H1 (cell line): ENCODE measurements at regions not wholly inside any gene's neighbourhood (a gene's known extent, or its start where the extent isn't known, plus 50 kb on each side); places are given as distances from the start of the nearest gene placed in this dataset.

Experiments
- CTCF ChIA-PET: fragments of 300-600 bp; sonication (Branson Sonifier 250); formaldehyde crosslinking; loops from one replicate; lab custom pipeline; 2021; ENCODE audit not compliant: partially characterized antibody; lab: Charles Lee
- POLR2A ChIA-PET: fragments of 300-600 bp; sonication (Branson Sonifier 250); formaldehyde crosslinking; loops from one replicate; lab custom pipeline; 2021; ENCODE audit warnings: inconsistent platforms; ENCODE audit not compliant: partially characterized antibody; lab: Charles Lee
- DNase-seq, 2 experiments: peaks; one replicate each; pipeline versions ENCODE4 v3.0.0 to v3.0.0-alpha.2; 2010 to 2022; ENCODE audit warnings: low spot score in 2 of 2, low read depth in 1 of 2, mixed read lengths in 1 of 2
- FAIRE-seq: peaks from 2 replicates; lab custom pipeline; 2011; peaks lifted over from hg19 to GRCh38; lab: Jason Lieb, UNC
- H2AFZ ChIP-seq: 2 replicates; pipeline ENCODE4 v1.8.1; 2012; ENCODE audit warnings: low read length, inconsistent platforms
- H2AK5ac ChIP-seq: 2 replicates; pipeline ENCODE4 v1.6.1; 2013; ENCODE audit warnings: low read depth, low read length
- H2BK120ac ChIP-seq: replicated peaks from 2 replicates; pipeline ENCODE3; 2013; ENCODE audit warnings: low read depth, low read length, inconsistent platforms
- H2BK12ac ChIP-seq: 2 replicates; pipeline ENCODE4 v1.6.1; 2013; ENCODE audit warnings: low read depth, low read length
- H2BK15ac ChIP-seq: 2 replicates; pipeline ENCODE4 v1.6.1; 2013; ENCODE audit warnings: low read length
- H2BK20ac ChIP-seq: 2 replicates; pipeline ENCODE4 v1.6.1; 2013; ENCODE audit warnings: low read length
- H2BK5ac ChIP-seq: 2 replicates; pipeline ENCODE4 v1.6.1; 2013; ENCODE audit warnings: low read depth, low read length
- H3K14ac ChIP-seq: 2 replicates; pipeline ENCODE4 v1.6.1; 2013; ENCODE audit warnings: inconsistent platforms; ENCODE audit not compliant: insufficient read length
- H3K18ac ChIP-seq: 2 replicates; pipeline ENCODE4 v1.6.1; 2013; ENCODE audit warnings: low read length; ENCODE audit errors: extremely low read depth
- H3K23ac ChIP-seq: 2 replicates; pipeline ENCODE4 v1.6.1; 2013; ENCODE audit warnings: inconsistent platforms; ENCODE audit not compliant: insufficient read length
- H3K23me2 ChIP-seq: 2 replicates; pipeline ENCODE4 v1.6.1; 2013; ENCODE audit warnings: low read depth, low read length
- H3K27ac ChIP-seq: 2 replicates; pipeline ENCODE4 v1.6.1; 2011; ENCODE audit warnings: low read depth, low read length, inconsistent platforms
- H3K27me3 ChIP-seq, 4 experiments: replicated peaks in 1 of 4; 1 replicate in 1 of 4; 2 replicates in 3 of 4; pipeline versions ENCODE4 v1.6.1 to v1.8.1; 2011 to 2013; ENCODE audit warnings: low read length in 3 of 4, mild to moderate bottlenecking in 3 of 4, inconsistent platforms in 2 of 4, mixed read lengths in 2 of 4, moderate library complexity in 1 of 4; ENCODE audit not compliant: control insufficient read depth in 3 of 4, insufficient read depth in 3 of 4; ENCODE audit errors: extremely low read depth in 1 of 4
- H3K36me3 ChIP-seq, 4 experiments: 2 replicates each; pipeline versions ENCODE4 v1.6.1 to v1.8.1; 2011 to 2013; ENCODE audit warnings: mild to moderate bottlenecking in 4 of 4, low read length in 3 of 4, moderate library complexity in 2 of 4, control low read depth in 1 of 4, inconsistent platforms in 1 of 4; ENCODE audit not compliant: insufficient read depth in 4 of 4, control insufficient read depth in 2 of 4
- H3K4ac ChIP-seq: replicated peaks from 2 replicates; pipeline ENCODE3; 2013; ENCODE audit warnings: low read length, low read depth, mixed read lengths, inconsistent platforms; ENCODE audit not compliant: insufficient read length
- H3K4me1 ChIP-seq, 4 experiments: replicated peaks in 1 of 4; 1 replicate in 1 of 4; 2 replicates in 3 of 4; pipeline versions ENCODE4 v1.6.1 to v1.8.1; 2011 to 2013; ENCODE audit warnings: low read length in 3 of 4, inconsistent platforms in 2 of 4, mixed read lengths in 1 of 4; ENCODE audit not compliant: insufficient read depth in 4 of 4, control insufficient read depth in 3 of 4
- H3K4me2 ChIP-seq, 2 experiments: 2 replicates each; pipeline versions ENCODE4 v1.6.1 to v1.8.1; 2011 to 2013; ENCODE audit warnings: low read depth in 2 of 2, low read length in 2 of 2, control low read depth in 1 of 2, inconsistent platforms in 1 of 2, mild to moderate bottlenecking in 1 of 2; ENCODE audit not compliant: insufficient read depth in 1 of 2
- H3K4me3 ChIP-seq, 4 experiments: fragments of 200-600, 300-600 bp in 1 of 4; sonication (generic), shearing (Covaris generic), sonication (Bioruptor Twin) in 1 of 4; 2 replicates each; pipeline versions ENCODE4 v1.5.1 to v1.8.1; 2011 to 2016; ENCODE audit warnings: low read length in 4 of 4, low read depth in 3 of 4, control low read depth in 2 of 4, inconsistent platforms in 2 of 4, mild to moderate bottlenecking in 2 of 4, mixed read lengths in 1 of 4, moderate library complexity in 1 of 4; ENCODE audit not compliant: insufficient read depth in 2 of 4; ENCODE audit errors: extremely low read depth in 1 of 4
- H3K56ac ChIP-seq: replicated peaks from 2 replicates; pipeline ENCODE3; 2013; ENCODE audit warnings: low read depth, mild to moderate bottlenecking, mixed read lengths, low read length, inconsistent platforms; ENCODE audit not compliant: insufficient read length
- H3K79me1 ChIP-seq: 2 replicates; pipeline ENCODE4 v1.6.1; 2013; ENCODE audit warnings: low read depth, low read length, control low read depth
- H3K79me2 ChIP-seq, 2 experiments: 2 replicates each; pipeline versions ENCODE4 v1.6.1 to v1.8.1; 2012 to 2013; ENCODE audit warnings: low read length in 2 of 2, mild to moderate bottlenecking in 2 of 2, inconsistent platforms in 1 of 2; ENCODE audit not compliant: insufficient read depth in 2 of 2, control insufficient read depth in 1 of 2
- H3K9ac ChIP-seq, 4 experiments: replicated peaks in 1 of 4; 1 replicate in 1 of 4; 2 replicates in 3 of 4; pipeline versions ENCODE4 v1.6.1 to v1.8.1; 2011 to 2013; ENCODE audit warnings: low read depth in 3 of 4, low read length in 3 of 4, control low read depth in 2 of 4, mild to moderate bottlenecking in 2 of 4, moderate library complexity in 2 of 4, inconsistent platforms in 1 of 4; ENCODE audit errors: extremely low read depth in 1 of 4
- H3K9me3 ChIP-seq, 2 experiments: 2 replicates each; pipeline versions ENCODE4 v1.6.1 to v1.8.1; 2012 to 2013; ENCODE audit warnings: mild to moderate bottlenecking in 2 of 2, moderate library complexity in 2 of 2, control low read depth in 1 of 2, inconsistent platforms in 1 of 2, low read depth in 1 of 2, low read length in 1 of 2, mixed read lengths in 1 of 2; ENCODE audit not compliant: insufficient read depth in 2 of 2
- H4K20me1 ChIP-seq, 2 experiments: replicated peaks in 1 of 2; 2 replicates each; pipeline versions ENCODE3 to v1.8.1; 2011 to 2013; ENCODE audit warnings: inconsistent platforms in 2 of 2, low read length in 2 of 2, mild to moderate bottlenecking in 1 of 2; ENCODE audit not compliant: insufficient read depth in 2 of 2, control insufficient read depth in 1 of 2
- H4K5ac ChIP-seq: 2 replicates; pipeline ENCODE4 v1.6.1; 2013; ENCODE audit warnings: low read length, low read depth, mixed read lengths, inconsistent platforms; ENCODE audit not compliant: insufficient read length
- H4K8ac ChIP-seq: 2 replicates; pipeline ENCODE4 v1.8.0; 2013; ENCODE audit warnings: mild to moderate bottlenecking, moderate library complexity, low read length, inconsistent platforms; ENCODE audit not compliant: insufficient read depth; ENCODE audit errors: extremely low read depth
- H4K91ac ChIP-seq: replicated peaks from 2 replicates; pipeline ENCODE3; 2013; ENCODE audit warnings: low read length, mixed read lengths, inconsistent platforms; ENCODE audit not compliant: insufficient read length
- ATF2 ChIP-seq: IDR thresholded peaks from 2 replicates; pipeline ENCODE4 v1.6.1; 2012; ENCODE audit warnings: low read length, inconsistent platforms
- BCL11A ChIP-seq, 2 experiments: IDR thresholded peaks; one replicate each; pipeline ENCODE4 v1.6.1; 2011; ENCODE audit warnings: low read depth in 2 of 2, low read length in 2 of 2, mild to moderate bottlenecking in 2 of 2
- JUND ChIP-seq: IDR thresholded peaks from 2 replicates; pipeline ENCODE4 v1.6.1; 2011; ENCODE audit warnings: mild to moderate bottlenecking, improper control_type of control experiment, low read length
- KDM5A ChIP-seq: fragments of 200-600 bp; IDR thresholded peaks from 2 replicates; pipeline ENCODE4 v1.7.1; 2012; ENCODE audit warnings: mild to moderate bottlenecking, low read length, inconsistent platforms, mixed read lengths
- RNF2 ChIP-seq: fragments of 200-900, 300-1000 bp; sonication (generic); IDR thresholded peaks from 2 replicates; pipeline ENCODE4 v1.7.1; 2016; ENCODE audit warnings: borderline replicate concordance, low read depth, mild to moderate bottlenecking, antibody characterized with exemption, low read length; ENCODE audit not compliant: poor library complexity, severe bottlenecking; ENCODE audit errors: missing control alignments
- SIN3A ChIP-seq, 2 experiments: IDR thresholded peaks in 1 of 2; conservative IDR thresholded peaks in 1 of 2; 2 replicates each; pipeline ENCODE4 v1.6.1; 2011 to 2012; ENCODE audit warnings: low read length in 2 of 2, improper control_type of control experiment in 1 of 2, low read depth in 1 of 2, mild to moderate bottlenecking in 1 of 2
- TCF12 ChIP-seq: IDR thresholded peaks from 2 replicates; pipeline ENCODE4 v1.6.1; 2011; ENCODE audit warnings: low read depth, mild to moderate bottlenecking, low read length
- WGBS, 2 experiments: shearing (Covaris generic) in 1 of 2; methylation state at CpG; one replicate each; pipeline versions ENCODE4 v1.1.6 to v1.1.7; 2013 to 2015; ENCODE audit warnings: low lambda C conversion rate in 2 of 2, mixed read lengths in 2 of 2, inconsistent platforms in 1 of 2, low coverage in 1 of 2, missing lambda C conversion rate in 1 of 2; ENCODE audit not compliant: insufficient replicate concordance in 2 of 2, insufficient coverage in 1 of 2, insufficient read length in 1 of 2; ENCODE audit errors: extremely low coverage in 1 of 2, missing lambda C conversion rate in 1 of 2; 5-methylcytosine and 5-hydroxymethylcytosine counted together

GRCh38 chr2:150274108-150274507 lies 213.4 kb downstream of the RND3 start:
- no peak overlapping the region for H2BK120ac ChIP-seq
- no peak overlapping the region for H4K5ac ChIP-seq
- H3K36me3 ChIP-seq = no peaks in the 10 kb centered on the region
- no peak overlapping the region for H3K18ac ChIP-seq
- no peak overlapping the region for H3K14ac ChIP-seq
- no peak overlapping the region for H2AK5ac ChIP-seq
- no peak overlapping the region for H3K4ac ChIP-seq
- H3K27me3 ChIP-seq = no peaks in the 10 kb centered on the region
- no peak overlapping the region for H3K27ac ChIP-seq
- no peaks in the 10 kb centered on the region for H3K79me1 ChIP-seq
- DNase-seq (no peak), FAIRE-seq (no peak)
- no peak overlapping the region for H3K56ac ChIP-seq
- H3K4me2 ChIP-seq = no peak overlapping the region
- H3K23ac ChIP-seq = no peak overlapping the region
- no peaks in the 10 kb centered on the region for H4K20me1 ChIP-seq
- H2BK12ac ChIP-seq = no peak overlapping the region
- no peak overlapping the region for H4K91ac ChIP-seq
- H3K4me3 ChIP-seq = no peak overlapping the region
- 67% methylated on average over 3 of the region's 3 CpGs; no CpG with 5 or more reads in 1 of the 2 experiments for WGBS, 2 experiments
- no peak overlapping the region for H3K9ac ChIP-seq
- H2BK20ac ChIP-seq = no peak overlapping the region
- no peaks in the 10 kb centered on the region for H3K4me1 ChIP-seq
- TF ChIP-seq BCL11A (IDR thresholded peaks at IDR 0.05; ENCODE audit: low read depth in 2 of 2, low read length in 2 of 2) (no peak), TCF12 (no peak), RNF2 (no peak), ATF2 (no peak), JUND (no peak), SIN3A (conservative IDR thresholded peaks at IDR 0.05 in 1 of 2, IDR thresholded peaks at IDR 0.05 in 1 of 2; ENCODE audit: low read depth in 1 of 2, low read length in 2 of 2) (no peak), KDM5A (no peak)
- TF ChIP-seq, all 59 proteins: peak for 0
- CTCF ChIA-PET = interaction anchor here (1.2 kb wide), 1 partner anchor 13 kb away, joined by 3 read pairs; no protein-coding TSS in a partner anchor
- H2AFZ ChIP-seq = no peak overlapping the region
- H2BK15ac ChIP-seq = no peak overlapping the region
- no peaks in the 10 kb centered on the region for H3K79me2 ChIP-seq
- H4K8ac ChIP-seq = no peak overlapping the region
- peaks cover 15 to 23% of the 10 kb centered on the region in 2 experiments for H3K9me3 ChIP-seq
- POLR2A ChIA-PET = no interaction called here
- H3K23me2 ChIP-seq = no peaks in the 10 kb centered on the region
- no peak overlapping the region for H2BK5ac ChIP-seq
